Pancreas (tissue), 10 donors: ENCODE measurements at regions not wholly inside any gene's neighbourhood (a gene's known extent, or its start where the extent isn't known, plus 50 kb on each side); places are given as distances from the start of the nearest gene placed in this dataset.

Experiments
- ATAC-seq, 4 donors: fragments of 200-7000 bp; cut with Tn5 transposase; one replicate each; pipeline versions ENCODE4 v1.8.0 to v1.9.1; 2020; ENCODE audit warnings: mild to moderate bottlenecking in 4 of 4, moderate library complexity in 4 of 4
- DNase-seq, 6 donors: peaks; one replicate each; pipeline ENCODE4 v3.0.0-alpha.2; 2020
- FAIRE-seq: peaks from 2 replicates; lab custom pipeline; 2012; peaks lifted over from hg19 to GRCh38; lab: Jason Lieb, UNC
- H3K27ac ChIP-seq, 4 donors: fragments of 200-600 bp; sonication (generic); 1 replicate in 3 of 4; 2 replicates in 1 of 4; pipeline versions ENCODE4 v1.5.0 to v1.8.0; 2020
- H3K27me3 ChIP-seq, 4 donors: fragments of 200-600 bp; one replicate each; pipeline ENCODE4 v1.8.0; 2021
- H3K36me3 ChIP-seq, 3 donors: fragments of 200-600 bp; sonication (generic) in 1 of 3; one replicate each; pipeline versions ENCODE4 v1.5.0 to v1.8.0; 2020 to 2021
- H3K4me1 ChIP-seq, 3 donors: fragments of 200-600 bp; one replicate each; pipeline ENCODE4 v1.8.0; 2021
- H3K4me3 ChIP-seq, 4 donors: fragments of 200-600 bp; sonication (generic) in 2 of 4; one replicate each; pipeline versions ENCODE4 v1.5.0 to v1.8.0; 2020 to 2021
- H3K9me3 ChIP-seq, 4 donors: fragments of 200-600 bp; one replicate each; pipeline ENCODE4 v1.8.0; 2021
- whole genome bisulfite sequencing, 2 donors: extraction: QIAGEN DNeasy Blood & Tissue Kit; methylation state at CpG; one replicate each; pipeline ENCODE4 v1.1.7; 2013; 5-methylcytosine and 5-hydroxymethylcytosine counted together
- intact Hi-C, 3 donors: fragments of 100-400 bp; cut with DNase I; formaldehyde crosslinking; loops; one replicate each; pipeline versions ENCODE4 v1.11.1 to v1.14.2; 2022
- TF ChIP-seq, protein P1 (sequence below), 4 donors: fragments of 200-600 bp; sonication (generic) in 3 of 4; IDR thresholded peaks; one replicate each; pipeline versions ENCODE4 v1.5.0 to v1.8.0; 2021; ENCODE audit warnings: antibody characterized with exemption in 4 of 4
- donor health status: healthy with polysubstance abuse.
- donor health status: DM: no; HTN: no; CAD: no; lungs with moderate emphysema.
- donor health status: DM: no; HTN: no; CAD: no.
- donor health status: control.
- donor health status: control.
- donor health status: Bipolar disorder and iron deficiency.
- donor health status: DM: yes; HTN: yes; CAD: no.
- donor health status: DM: no; HTN: no; CAD: no.
- donor health status: DM: no; HTN: no; CAD: no.
- donor health status: DM: yes; HTN: yes; CAD: no.

DNA sequence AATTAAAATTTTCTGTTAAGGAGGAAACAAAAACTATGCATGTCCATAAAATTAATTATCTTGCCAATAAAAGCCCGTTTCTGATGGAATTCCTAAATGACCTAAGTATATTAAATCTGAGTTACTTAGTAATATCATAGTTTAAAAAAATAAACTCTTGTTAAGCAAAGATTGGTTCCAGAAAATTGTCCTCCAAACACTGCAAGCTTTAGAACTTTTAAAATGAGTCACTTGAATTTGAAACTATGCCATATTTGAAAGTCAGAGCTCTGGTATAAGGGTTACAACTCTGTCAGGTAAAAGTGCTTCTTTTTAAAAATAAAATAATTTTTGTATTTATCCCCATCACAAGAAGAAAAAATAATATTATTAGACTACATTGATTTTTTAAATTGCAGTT lies 409.5 kb downstream of the PLPP3 start:
- 33 to 35% methylated on average over 1 of the region's 1 CpG for WGBS, 2 donors
- Histone ChIP-seq H3K36me3 (no peaks in the 10 kb centered on the region), H3K4me3 (no peak overlapping the region), H3K27ac (no peak overlapping the region), H3K27me3 (no peaks in the 10 kb centered on the region), H3K9me3 (no peaks in the 10 kb centered on the region), H3K4me1 (no peaks in the 10 kb centered on the region)
- ATAC-seq (no peak), FAIRE-seq (no peak), DNase-seq (no peak)
- TF ChIP-seq, protein P1, sequence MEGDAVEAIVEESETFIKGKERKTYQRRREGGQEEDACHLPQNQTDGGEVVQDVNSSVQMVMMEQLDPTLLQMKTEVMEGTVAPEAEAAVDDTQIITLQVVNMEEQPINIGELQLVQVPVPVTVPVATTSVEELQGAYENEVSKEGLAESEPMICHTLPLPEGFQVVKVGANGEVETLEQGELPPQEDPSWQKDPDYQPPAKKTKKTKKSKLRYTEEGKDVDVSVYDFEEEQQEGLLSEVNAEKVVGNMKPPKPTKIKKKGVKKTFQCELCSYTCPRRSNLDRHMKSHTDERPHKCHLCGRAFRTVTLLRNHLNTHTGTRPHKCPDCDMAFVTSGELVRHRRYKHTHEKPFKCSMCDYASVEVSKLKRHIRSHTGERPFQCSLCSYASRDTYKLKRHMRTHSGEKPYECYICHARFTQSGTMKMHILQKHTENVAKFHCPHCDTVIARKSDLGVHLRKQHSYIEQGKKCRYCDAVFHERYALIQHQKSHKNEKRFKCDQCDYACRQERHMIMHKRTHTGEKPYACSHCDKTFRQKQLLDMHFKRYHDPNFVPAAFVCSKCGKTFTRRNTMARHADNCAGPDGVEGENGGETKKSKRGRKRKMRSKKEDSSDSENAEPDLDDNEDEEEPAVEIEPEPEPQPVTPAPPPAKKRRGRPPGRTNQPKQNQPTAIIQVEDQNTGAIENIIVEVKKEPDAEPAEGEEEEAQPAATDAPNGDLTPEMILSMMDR (IDR thresholded peaks at IDR 0.05), result no peak
- intact Hi-C loops, result no loop called here

DNA sequence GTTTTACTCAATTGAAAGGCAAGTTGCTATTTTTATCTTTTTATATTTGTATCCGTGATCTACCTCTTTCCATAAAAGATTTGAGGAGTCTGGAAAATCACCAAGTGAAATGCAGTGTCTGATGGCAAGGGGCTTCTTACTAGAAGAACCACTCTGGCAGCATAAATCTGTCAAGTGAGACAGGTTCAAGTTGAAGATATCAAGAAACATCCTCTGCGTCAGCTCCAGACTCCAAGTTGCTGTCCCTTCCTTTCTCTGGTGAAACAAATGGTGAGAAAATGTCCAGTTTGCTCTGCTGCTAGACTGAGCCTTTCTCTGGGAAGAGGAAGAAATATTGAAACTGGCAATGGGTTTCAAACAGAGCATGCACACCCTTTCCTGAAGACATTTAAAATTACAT lies 411.2 kb downstream of the PLPP3 start:
- no peaks in the 10 kb centered on the region for H3K27me3 ChIP-seq
- intact Hi-C loops, result no loop called here
- H3K36me3 ChIP-seq, result no peaks in the 10 kb centered on the region
- no peak overlapping the region for H3K4me3 ChIP-seq
- 80 to 91% methylated on average over 2 of the region's 2 CpGs for WGBS, 2 donors
- FAIRE-seq (no peak), DNase-seq (no peak), ATAC-seq (no peak)
- no peak overlapping the region for H3K27ac ChIP-seq
- H3K4me1 ChIP-seq, result no peaks in the 10 kb centered on the region
- TF ChIP-seq, protein P1 (IDR thresholded peaks at IDR 0.05), result no peak
- H3K9me3 ChIP-seq, result no peaks in the 10 kb centered on the region

DNA sequence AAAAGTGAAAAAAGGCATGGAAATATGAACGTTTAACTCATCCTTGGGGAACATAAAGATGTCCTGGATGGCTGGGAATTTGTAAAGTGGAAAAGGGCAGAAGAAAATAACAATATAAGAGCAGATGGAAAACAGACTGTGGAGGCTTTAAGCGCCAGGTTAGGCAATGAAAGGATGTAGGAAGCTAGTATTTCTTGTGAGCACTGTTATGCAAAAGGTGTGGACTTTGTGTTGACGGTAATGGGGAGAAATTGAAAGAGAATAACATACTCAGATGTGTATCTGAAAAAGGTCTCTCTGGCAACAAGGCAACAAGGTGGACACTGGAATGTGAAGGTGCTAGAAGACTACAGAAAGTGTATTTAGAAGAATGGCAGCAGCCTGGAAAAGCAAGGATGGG lies 411.8 kb downstream of the PLPP3 start:
- Histone ChIP-seq H3K27ac (no peak overlapping the region), H3K9me3 (no peaks in the 10 kb centered on the region), H3K4me3 (no peak overlapping the region), H3K36me3 (no peaks in the 10 kb centered on the region), H3K4me1 (no peaks in the 10 kb centered on the region), H3K27me3 (no peaks in the 10 kb centered on the region)
- TF ChIP-seq, protein P1 (IDR thresholded peaks at IDR 0.05), result no peak
- intact Hi-C loops, result no loop called here
- FAIRE-seq, result no peak
- WGBS, 2 donors, result 71 to 78% methylated on average over 3 of the region's 3 CpGs
- DNase-seq, result no peak
- no peak for ATAC-seq

DNA sequence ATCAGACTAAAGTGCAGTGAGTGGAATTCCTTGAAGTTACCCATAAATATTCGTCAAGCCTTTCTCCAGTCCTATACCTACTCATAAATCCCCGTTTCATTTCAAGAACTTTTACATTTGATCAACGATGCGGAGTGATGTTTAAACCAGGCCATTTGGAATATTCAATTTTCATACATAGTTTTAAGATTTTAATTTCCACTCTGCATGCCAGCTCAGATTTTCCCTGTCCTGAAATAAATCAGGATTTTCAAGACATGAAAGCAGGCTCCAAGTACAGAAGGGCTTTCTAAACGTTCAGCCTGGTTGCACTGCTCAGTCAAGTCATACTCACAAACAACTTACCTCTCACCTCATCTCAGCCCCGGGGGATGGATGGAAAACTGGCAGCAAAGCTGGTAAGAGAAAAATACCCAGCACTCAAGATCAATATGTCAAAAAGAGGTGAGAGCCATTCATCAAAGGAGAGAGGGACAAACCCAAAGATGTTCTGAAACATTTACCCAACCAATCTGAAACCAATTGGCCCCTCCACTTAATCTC lies 418.5 kb downstream of the PLPP3 start:
- no peak for DNase-seq
- H3K4me3 ChIP-seq, result no peak overlapping the region
- ATAC-seq, result no peak
- intact Hi-C loops, result no loop called here
- WGBS, 2 donors, result 69 to 75% methylated on average over 6 of the region's 6 CpGs
- H3K4me1 ChIP-seq, result no peaks in the 10 kb centered on the region
- H3K9me3 ChIP-seq, result no peaks in the 10 kb centered on the region
- H3K27me3 ChIP-seq, result no peaks in the 10 kb centered on the region
- TF ChIP-seq, protein P1 (IDR thresholded peaks at IDR 0.05), result no peak
- no peaks in the 10 kb centered on the region for H3K36me3 ChIP-seq
- no peak for FAIRE-seq
- no peak overlapping the region for H3K27ac ChIP-seq

DNA sequence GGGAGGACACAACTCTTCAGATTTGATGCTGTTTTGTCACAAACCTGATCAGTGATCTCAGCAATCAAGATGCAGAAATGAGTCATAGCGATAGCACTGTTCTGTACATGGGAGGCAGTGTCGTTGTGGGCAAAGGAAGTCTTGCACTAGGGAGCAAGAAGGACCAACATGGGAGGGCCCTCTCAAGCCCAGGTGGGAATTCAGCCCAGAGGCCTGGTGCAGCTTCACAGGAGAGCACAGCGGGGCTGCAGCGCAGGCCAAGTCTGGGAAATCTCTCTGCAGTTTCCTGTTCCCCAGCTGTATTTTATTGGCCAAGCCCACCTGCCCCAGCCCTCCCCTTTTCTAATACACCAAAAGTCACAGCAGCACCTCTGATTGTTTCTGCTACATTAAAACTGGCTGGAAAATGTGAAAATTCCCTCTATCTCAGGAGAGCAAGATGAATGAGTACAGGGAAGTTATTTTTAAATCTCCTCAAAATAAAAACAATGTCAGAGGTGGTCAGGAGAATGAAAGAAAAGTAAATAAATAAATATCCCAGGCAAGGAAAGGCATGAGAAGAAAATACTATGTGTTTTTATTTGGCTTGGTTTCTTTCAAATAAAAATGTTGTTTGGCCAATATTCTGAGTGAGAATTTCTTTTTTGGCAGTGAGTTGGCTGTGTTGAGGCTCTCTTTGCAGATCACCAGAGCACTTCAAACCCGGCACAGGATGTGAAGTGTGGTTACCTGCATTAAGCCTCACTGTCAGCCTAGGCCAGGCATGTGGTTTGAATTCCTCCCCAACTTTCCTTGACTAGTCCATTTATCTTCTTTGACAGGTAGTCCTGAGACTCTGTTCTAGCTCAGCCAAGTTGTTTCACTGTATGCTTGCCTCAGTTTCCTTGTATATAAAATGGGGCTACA lies 422.1 kb downstream of the PLPP3 start:
- no peaks in the 10 kb centered on the region for H3K36me3 ChIP-seq
- H3K9me3 ChIP-seq, result no peaks in the 10 kb centered on the region
- DNase-seq (no peak), FAIRE-seq (no peak), ATAC-seq (no peak)
- no peaks in the 10 kb centered on the region for H3K4me1 ChIP-seq
- H3K4me3 ChIP-seq, result no peak overlapping the region
- H3K27me3 ChIP-seq, result no peaks in the 10 kb centered on the region
- no peak overlapping the region for H3K27ac ChIP-seq
- 83 to 89% methylated on average over 5 of the region's 5 CpGs for WGBS, 2 donors
- TF ChIP-seq, protein P1 (IDR thresholded peaks at IDR 0.05), result no peak
- intact Hi-C loops, result no loop called here
